IPS-NIHi11 (cell line): ENCODE measurements at regions not wholly inside any gene's neighbourhood (a gene's known extent, or its start where the extent isn't known, plus 50 kb on each side); places are given as distances from the start of the nearest gene placed in this dataset.

Source experiments
- DNase-seq: peaks from one replicate; pipeline ENCODE4 v3.0.0; 2012; ENCODE audit warnings: mixed read lengths, low spot score

- DNase-seq = no peak
These were observed 95.4 kb upstream of the CYP1B1 start for GRCh38 chr2:38171208-38171855.

GRCh38 chr2:38170733-38171132 is 94.8 kb upstream of the CYP1B1 start:
- DNase-seq = no peak

GRCh38 chr2:38170067-38170466 is 94.1 kb upstream of the CYP1B1 start:
- no peak for DNase-seq

GRCh38 chr2:38168710-38169480 is 92.9 kb upstream of the CYP1B1 start:
- no peak for DNase-seq

GRCh38 chr2:38167968-38168350 is 92.0 kb upstream of the CYP1B1 start:
- no peak for DNase-seq

GRCh38 chr2:38165698-38166097 is 89.7 kb upstream of the CYP1B1 start:
- DNase-seq = no peak

GRCh38 chr2:38164881-38165280 is 88.9 kb upstream of the CYP1B1 start:
- no peak for DNase-seq

GRCh38 chr2:38163579-38163978 is 87.6 kb upstream of the CYP1B1 start:
- no peak for DNase-seq

GRCh38 chr2:38163006-38163405 is 87.1 kb upstream of the CYP1B1 start:
- no peak for DNase-seq

- DNase-seq = no peak
These were observed 84.6 kb upstream of the CYP1B1 start for GRCh38 chr2:38160516-38160915.

- DNase-seq = no peak
These were observed 83.6 kb upstream of the CYP1B1 start for GRCh38 chr2:38159597-38159996.

- no peak for DNase-seq
These were observed 83.2 kb upstream of the CYP1B1 start for GRCh38 chr2:38159191-38159590.

- DNase-seq = no peak
These were observed 82.6 kb upstream of the CYP1B1 start for GRCh38 chr2:38158378-38159118.

- DNase-seq = no peak
These were observed 80.5 kb upstream of the CYP1B1 start for GRCh38 chr2:38156436-38156835.

GRCh38 chr2:38155015-38155414 is 79.1 kb upstream of the CYP1B1 start:
- DNase-seq = no peak

GRCh38 chr2:38154395-38154794 is 78.4 kb upstream of the CYP1B1 start:
- DNase-seq = no peak

- DNase-seq = no peak
These were observed 77.7 kb upstream of the CYP1B1 start for GRCh38 chr2:38153476-38154135.

GRCh38 chr2:38152913-38153312 is 77.0 kb upstream of the CYP1B1 start:
- no peak for DNase-seq

GRCh38 chr2:38152035-38152434 is 76.1 kb upstream of the CYP1B1 start:
- DNase-seq = no peak

GRCh38 chr2:38149531-38149930 is 73.6 kb upstream of the CYP1B1 start:
- no peak for DNase-seq

- no peak for DNase-seq
These were observed 72.5 kb upstream of the CYP1B1 start for GRCh38 chr2:38148501-38148900.

- DNase-seq = no peak
These were observed 71.6 kb upstream of the CYP1B1 start for GRCh38 chr2:38147333-38148121.
